ENCODE measurements at regions not wholly inside any gene's neighbourhood (a gene's known extent, or its start where the extent isn't known, plus 50 kb on each side); places are given as distances from the start of the nearest gene placed in this dataset.
A peak's percentile ranks its signal among the peaks of the same experiment; 100 is the strongest.

DNA sequence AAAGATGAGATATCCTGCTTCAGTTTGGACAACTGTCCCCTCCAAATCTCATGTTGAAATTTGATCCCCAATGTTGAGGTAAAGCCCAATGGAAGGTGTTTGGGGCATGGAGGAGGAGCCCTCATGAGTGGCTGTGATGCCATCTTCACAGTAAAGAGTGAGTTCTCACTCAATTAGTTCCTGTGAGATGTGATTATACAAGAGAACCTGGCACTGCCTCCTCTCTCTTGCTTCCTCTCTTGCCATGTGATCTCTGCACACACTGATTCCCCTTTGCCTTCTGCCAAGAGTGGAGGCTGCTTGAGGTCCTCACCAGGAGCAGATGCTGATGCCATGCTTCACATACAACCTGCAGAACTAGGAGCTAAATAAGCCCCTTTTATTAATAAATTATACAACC is 86.9 kb downstream of the HSPH1 start (continued):
- TF ChIP-seq, protein P1, sequence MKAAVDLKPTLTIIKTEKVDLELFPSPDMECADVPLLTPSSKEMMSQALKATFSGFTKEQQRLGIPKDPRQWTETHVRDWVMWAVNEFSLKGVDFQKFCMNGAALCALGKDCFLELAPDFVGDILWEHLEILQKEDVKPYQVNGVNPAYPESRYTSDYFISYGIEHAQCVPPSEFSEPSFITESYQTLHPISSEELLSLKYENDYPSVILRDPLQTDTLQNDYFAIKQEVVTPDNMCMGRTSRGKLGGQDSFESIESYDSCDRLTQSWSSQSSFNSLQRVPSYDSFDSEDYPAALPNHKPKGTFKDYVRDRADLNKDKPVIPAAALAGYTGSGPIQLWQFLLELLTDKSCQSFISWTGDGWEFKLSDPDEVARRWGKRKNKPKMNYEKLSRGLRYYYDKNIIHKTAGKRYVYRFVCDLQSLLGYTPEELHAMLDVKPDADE (IDR thresholded peaks at IDR 0.05): no peak

DNA sequence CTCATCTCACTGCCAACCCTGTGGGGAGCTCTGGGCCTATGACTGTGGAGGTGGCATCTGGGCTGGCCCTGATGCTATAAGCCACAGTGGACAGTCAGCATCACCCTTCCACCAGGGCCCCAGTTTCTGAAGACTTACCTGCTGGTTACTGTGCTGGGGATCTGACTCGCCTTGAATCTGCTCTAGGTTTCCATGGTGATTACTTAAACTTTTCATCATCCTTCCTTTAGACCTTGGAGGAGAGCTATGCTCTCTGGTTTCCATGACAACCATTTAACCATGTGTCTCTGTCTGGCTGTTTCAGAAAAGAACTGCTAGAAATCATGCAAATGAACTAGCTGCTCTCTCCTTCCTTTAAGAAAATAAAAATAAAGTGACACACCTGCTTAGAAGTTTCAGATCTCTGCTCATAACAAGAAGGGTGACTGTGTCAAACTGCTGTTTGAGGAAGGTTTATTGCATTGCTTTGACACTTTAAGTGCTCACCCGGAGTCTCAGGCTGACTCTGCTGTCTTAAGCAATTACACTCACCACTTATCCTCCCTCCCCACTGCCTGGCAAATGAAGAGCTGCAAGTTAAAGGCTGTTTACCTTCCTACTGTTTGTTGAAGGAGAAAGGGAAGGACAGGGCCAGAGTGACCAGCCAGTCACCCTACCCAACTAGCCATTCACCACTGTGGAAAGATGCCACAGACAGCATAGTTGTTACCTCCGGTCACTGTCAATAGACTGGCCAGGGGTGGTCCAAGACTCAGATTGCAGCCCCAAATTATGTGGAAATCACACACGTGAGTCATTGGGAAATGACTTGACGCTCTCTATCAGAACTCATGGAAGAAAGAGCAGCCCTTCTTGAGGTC is 87.6 kb downstream of the HSPH1 start:
- Histone ChIP-seq H3K9me2 (ENCODE audit: insufficient read depth) (peaks cover 16% of the 10 kb centered on the region), H3K36me3 (ENCODE audit: insufficient read depth) (no peaks in the 10 kb centered on the region), H2AFZ (0 out of 2 replicates have a peak overlapping the region, but pooled peaks have one; percentile 38), H4K20me1 (replicated peaks; ENCODE audit: insufficient read depth) (no peaks in the 10 kb centered on the region), H3F3A (replicated peaks; ENCODE audit: low read depth) (no peaks in the 10 kb centered on the region), H3K79me2 (replicated peaks; ENCODE audit: insufficient read depth) (no peaks in the 10 kb centered on the region), H3K27ac (ENCODE audit: low read depth) (no peak overlapping the region), H3K4me2 (no peak overlapping the region), H3K4me1 (ENCODE audit: insufficient read depth) (peaks cover 7% of the 10 kb centered on the region; the same call in 1 of the 2 replicates), H3K27me3 (ENCODE audit: insufficient read depth) (no peaks in the 10 kb centered on the region), H3K4me3 (no peak overlapping the region)
- Mint-ChIP-seq H3K27me3 (ENCODE audit: insufficient read depth, low read depth, poor library complexity) (no peaks in the 10 kb centered on the region), H3K4me1 (peaks cover 11% of the 10 kb centered on the region), H3K9me3 (no peaks in the 10 kb centered on the region; the same call in 2 of the 3 replicates), H3K36me3 (ENCODE audit: low read depth) (no peaks in the 10 kb centered on the region), H3K27ac (no peak overlapping the region), H3K4me3 (no peak overlapping the region)
- TF ChIP-seq, protein P2, sequence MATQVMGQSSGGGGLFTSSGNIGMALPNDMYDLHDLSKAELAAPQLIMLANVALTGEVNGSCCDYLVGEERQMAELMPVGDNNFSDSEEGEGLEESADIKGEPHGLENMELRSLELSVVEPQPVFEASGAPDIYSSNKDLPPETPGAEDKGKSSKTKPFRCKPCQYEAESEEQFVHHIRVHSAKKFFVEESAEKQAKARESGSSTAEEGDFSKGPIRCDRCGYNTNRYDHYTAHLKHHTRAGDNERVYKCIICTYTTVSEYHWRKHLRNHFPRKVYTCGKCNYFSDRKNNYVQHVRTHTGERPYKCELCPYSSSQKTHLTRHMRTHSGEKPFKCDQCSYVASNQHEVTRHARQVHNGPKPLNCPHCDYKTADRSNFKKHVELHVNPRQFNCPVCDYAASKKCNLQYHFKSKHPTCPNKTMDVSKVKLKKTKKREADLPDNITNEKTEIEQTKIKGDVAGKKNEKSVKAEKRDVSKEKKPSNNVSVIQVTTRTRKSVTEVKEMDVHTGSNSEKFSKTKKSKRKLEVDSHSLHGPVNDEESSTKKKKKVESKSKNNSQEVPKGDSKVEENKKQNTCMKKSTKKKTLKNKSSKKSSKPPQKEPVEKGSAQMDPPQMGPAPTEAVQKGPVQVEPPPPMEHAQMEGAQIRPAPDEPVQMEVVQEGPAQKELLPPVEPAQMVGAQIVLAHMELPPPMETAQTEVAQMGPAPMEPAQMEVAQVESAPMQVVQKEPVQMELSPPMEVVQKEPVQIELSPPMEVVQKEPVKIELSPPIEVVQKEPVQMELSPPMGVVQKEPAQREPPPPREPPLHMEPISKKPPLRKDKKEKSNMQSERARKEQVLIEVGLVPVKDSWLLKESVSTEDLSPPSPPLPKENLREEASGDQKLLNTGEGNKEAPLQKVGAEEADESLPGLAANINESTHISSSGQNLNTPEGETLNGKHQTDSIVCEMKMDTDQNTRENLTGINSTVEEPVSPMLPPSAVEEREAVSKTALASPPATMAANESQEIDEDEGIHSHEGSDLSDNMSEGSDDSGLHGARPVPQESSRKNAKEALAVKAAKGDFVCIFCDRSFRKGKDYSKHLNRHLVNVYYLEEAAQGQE (IDR thresholded peaks at IDR 0.05; ENCODE audit: unreplicated experiment): no peak
- TF ChIP-seq, protein P3, sequence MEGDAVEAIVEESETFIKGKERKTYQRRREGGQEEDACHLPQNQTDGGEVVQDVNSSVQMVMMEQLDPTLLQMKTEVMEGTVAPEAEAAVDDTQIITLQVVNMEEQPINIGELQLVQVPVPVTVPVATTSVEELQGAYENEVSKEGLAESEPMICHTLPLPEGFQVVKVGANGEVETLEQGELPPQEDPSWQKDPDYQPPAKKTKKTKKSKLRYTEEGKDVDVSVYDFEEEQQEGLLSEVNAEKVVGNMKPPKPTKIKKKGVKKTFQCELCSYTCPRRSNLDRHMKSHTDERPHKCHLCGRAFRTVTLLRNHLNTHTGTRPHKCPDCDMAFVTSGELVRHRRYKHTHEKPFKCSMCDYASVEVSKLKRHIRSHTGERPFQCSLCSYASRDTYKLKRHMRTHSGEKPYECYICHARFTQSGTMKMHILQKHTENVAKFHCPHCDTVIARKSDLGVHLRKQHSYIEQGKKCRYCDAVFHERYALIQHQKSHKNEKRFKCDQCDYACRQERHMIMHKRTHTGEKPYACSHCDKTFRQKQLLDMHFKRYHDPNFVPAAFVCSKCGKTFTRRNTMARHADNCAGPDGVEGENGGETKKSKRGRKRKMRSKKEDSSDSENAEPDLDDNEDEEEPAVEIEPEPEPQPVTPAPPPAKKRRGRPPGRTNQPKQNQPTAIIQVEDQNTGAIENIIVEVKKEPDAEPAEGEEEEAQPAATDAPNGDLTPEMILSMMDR (conservative IDR thresholded peaks at IDR 0.05; ENCODE audit: low read depth in 2 of 2): no peak
- TF ChIP-seq EZH2 (IDR thresholded peaks at IDR 0.05; ENCODE audit: low read depth, unreplicated experiment): no peak
- no peak for DNase-seq (ENCODE audit: low spot score)
- no peak for ATAC-seq

DNA sequence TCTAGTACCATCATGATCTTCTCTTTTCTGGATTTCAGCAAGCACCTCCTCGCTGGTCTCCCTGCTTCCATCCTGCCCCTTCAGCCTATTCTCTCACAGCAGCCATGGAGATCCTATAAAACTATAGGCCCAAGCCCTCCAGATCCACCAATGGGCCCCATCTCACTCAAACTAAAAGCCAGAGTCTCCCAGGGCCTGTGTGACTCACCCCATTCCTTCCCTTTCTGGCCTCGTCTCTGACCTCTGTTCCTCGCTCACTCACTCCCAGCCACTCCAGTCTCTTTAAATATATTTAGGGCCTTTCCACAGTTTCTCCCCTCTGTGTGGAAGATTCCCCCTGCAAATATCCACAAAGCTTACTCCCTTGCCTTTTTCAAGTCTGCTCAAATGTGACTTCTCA is 89.7 kb downstream of the HSPH1 start:
- Histone ChIP-seq H2AFZ (no peak overlapping the region), H3K4me2 (no peak overlapping the region), H3K9me2 (ENCODE audit: insufficient read depth) (peaks cover 16% of the 10 kb centered on the region), H4K20me1 (replicated peaks; ENCODE audit: insufficient read depth) (no peaks in the 10 kb centered on the region), H3K4me1 (ENCODE audit: insufficient read depth) (peaks cover 7% of the 10 kb centered on the region; the same call in 1 of the 2 replicates), H3K4me3 (no peak overlapping the region), H3K27ac (ENCODE audit: low read depth) (no peak overlapping the region), H3K27me3 (ENCODE audit: insufficient read depth) (no peaks in the 10 kb centered on the region), H3K79me2 (replicated peaks; ENCODE audit: insufficient read depth) (no peaks in the 10 kb centered on the region), H3K36me3 (ENCODE audit: insufficient read depth) (no peaks in the 10 kb centered on the region), H3F3A (replicated peaks; ENCODE audit: low read depth) (no peaks in the 10 kb centered on the region)
- H3K4me3 Mint-ChIP-seq: no peak overlapping the region
- ATAC-seq (no peak), DNase-seq (ENCODE audit: low spot score) (no peak)
- no peaks in the 10 kb centered on the region for H3K36me3 Mint-ChIP-seq (ENCODE audit: low read depth)
- H3K27me3 Mint-ChIP-seq (ENCODE audit: insufficient read depth, low read depth, poor library complexity): no peaks in the 10 kb centered on the region
- H3K4me1 Mint-ChIP-seq: peaks cover 11% of the 10 kb centered on the region
- no peaks in the 10 kb centered on the region; the same call in 2 of the 3 replicates for H3K9me3 Mint-ChIP-seq
- no peak overlapping the region for H3K27ac Mint-ChIP-seq
- TF ChIP-seq JUNB (IDR thresholded peaks at IDR 0.05; ENCODE audit: unreplicated experiment) (no peak), NANOG (IDR thresholded peaks at IDR 0.05; ENCODE audit: borderline replicate concordance) (no peak), CREB1 (CRISPR knock-in tag; IDR thresholded peaks at IDR 0.05; ENCODE audit: low read depth) (no peak), POLR2AphosphoS5 (IDR thresholded peaks at IDR 0.05; ENCODE audit: low read depth) (no peak), ZNF331 (CRISPR knock-in tag; IDR thresholded peaks at IDR 0.05; ENCODE audit: low read depth) (no peak), ZNF114 (CRISPR knock-in tag; IDR thresholded peaks at IDR 0.05) (no peak)
- TF ChIP-seq, protein P1 (IDR thresholded peaks at IDR 0.05): no peak
- TF ChIP-seq, protein P3 (conservative IDR thresholded peaks at IDR 0.05; ENCODE audit: low read depth in 2 of 2): no peak
